GM12872 (cell line): ENCODE measurements at regions not wholly inside any gene's neighbourhood (a gene's known extent, or its start where the extent isn't known, plus 50 kb on each side); places are given as distances from the start of the nearest gene placed in this dataset.

ENCODE experiments used
- CTCF ChIP-seq: IDR thresholded peaks from 3 replicates; pipeline ENCODE4 v1.5.1; 2011; ENCODE audit warnings: low read depth, mild to moderate bottlenecking, low read length, moderate library complexity; ENCODE audit not compliant: insufficient read depth

GRCh38 chr12:131192951-131193350 lies 239.2 kb downstream of the ADGRD1 start:
- TF ChIP-seq CTCF, result no peak

GRCh38 chr12:131194166-131194565 lies 240.5 kb downstream of the ADGRD1 start:
- TF ChIP-seq CTCF, result no peak

- no peak for TF ChIP-seq CTCF
Measured at GRCh38 chr12:131195796-131196195, 242.1 kb downstream of the ADGRD1 start.

- TF ChIP-seq CTCF, result no peak
Measured at GRCh38 chr12:131196220-131196619, 242.5 kb downstream of the ADGRD1 start.

- no peak for TF ChIP-seq CTCF
Measured at GRCh38 chr12:131197490-131197889, 243.8 kb downstream of the ADGRD1 start.

- no peak for TF ChIP-seq CTCF
Measured at GRCh38 chr12:131199221-131199620, 245.5 kb downstream of the ADGRD1 start.

GRCh38 chr12:131202592-131203378 lies 249.1 kb downstream of the ADGRD1 start:
- no peak for TF ChIP-seq CTCF
